Liver (tissue), 3 donors: ENCODE measurements at regions not wholly inside any gene's neighbourhood (a gene's known extent, or its start where the extent isn't known, plus 50 kb on each side); places are given as distances from the start of the nearest gene placed in this dataset.
"Not testable (repeated sequence)": the region's sequence is repeated elsewhere in the genome, so short reads cannot be mapped to it uniquely, and the experiment has no call there.

ENCODE experiments used
- ATF3 ChIP-seq: IDR thresholded peaks from 2 replicates; pipeline ENCODE4 v1.6.1; 2016; ENCODE audit warnings: antibody characterized with exemption
- CTCF ChIP-seq: fragments of 150-350 bp; IDR thresholded peaks from 2 replicates; pipeline ENCODE4 v1.5.1; 2017; ENCODE audit warnings: improper control_type of control experiment, low read depth, low read length; ENCODE audit not compliant: missing input control
- EGR1 ChIP-seq, 2 donors: IDR thresholded peaks; 2 replicates each; pipeline ENCODE4 v1.6.1; 2016 to 2018; ENCODE audit warnings: antibody characterized with exemption in 2 of 2, low read depth in 2 of 2
- HNF4G ChIP-seq: IDR thresholded peaks from 2 replicates; pipeline ENCODE4 v1.6.1; 2016; ENCODE audit warnings: antibody characterized with exemption
- REST ChIP-seq: IDR thresholded peaks from 2 replicates; pipeline ENCODE4 v1.6.1; 2016; ENCODE audit warnings: antibody characterized with exemption, mild to moderate bottlenecking
- RXRA ChIP-seq, 2 donors: IDR thresholded peaks; 2 replicates each; pipeline ENCODE4 v1.6.1; 2017 to 2018; ENCODE audit warnings: antibody characterized with exemption in 2 of 2, mild to moderate bottlenecking in 1 of 2
- TAF1 ChIP-seq: conservative IDR thresholded peaks from 2 replicates; pipeline ENCODE4 v1.6.1; 2016; ENCODE audit warnings: antibody characterized with exemption, mild to moderate bottlenecking
- YY1 ChIP-seq: IDR thresholded peaks from 2 replicates; pipeline ENCODE4 v1.6.1; 2016; ENCODE audit warnings: antibody characterized with exemption, mild to moderate bottlenecking
- ZBTB33 ChIP-seq: IDR thresholded peaks from 2 replicates; pipeline ENCODE4 v1.6.1; 2016; ENCODE audit warnings: antibody characterized with exemption
- donor health status: healthy.
- donor health status: healthy.

GRCh38 chr6:60338328-60339071 lies 1947.5 kb downstream of the KHDRBS2 start:
- TF ChIP-seq CTCF; YY1; ZBTB33; RXRA (IDR thresholded peaks at IDR 0.05); HNF4G; ATF3; REST; EGR1 (IDR thresholded peaks at IDR 0.05; ENCODE audit: low read depth in 2 of 2); TAF1: not testable (repeated sequence)
